ENCODE measurements at regions not wholly inside any gene's neighbourhood (a gene's known extent, or its start where the extent isn't known, plus 50 kb on each side); places are given as distances from the start of the nearest gene placed in this dataset.

DNA sequence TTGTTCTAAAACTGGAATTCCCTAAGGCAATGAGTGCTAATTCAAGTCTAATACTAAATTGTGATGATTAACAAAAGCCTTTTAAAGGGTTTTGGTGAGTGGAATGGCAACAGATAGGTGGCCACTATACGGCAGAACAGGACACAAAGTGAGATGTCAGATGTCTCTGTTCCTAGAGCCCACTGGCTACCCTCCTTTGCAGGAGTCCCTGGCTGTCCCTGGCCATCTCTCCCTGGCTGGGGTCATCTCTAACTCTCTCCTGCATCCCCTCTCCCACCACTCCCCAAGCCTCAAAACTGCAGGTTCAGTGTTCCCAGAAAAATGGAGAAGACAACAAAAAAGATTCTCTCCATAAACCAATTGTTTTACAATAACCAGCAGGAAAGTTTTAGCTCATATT lies 79.2 kb downstream of the MDH1 start:
- BruUV-seq (replicated peaks) = no TSS peak
- no peak overlapping the region for H3K27ac Mint-ChIP-seq (ENCODE audit: unreplicated experiment)
- no peaks in the 10 kb centered on the region for H3K9me3 Mint-ChIP-seq (ENCODE audit: low read depth, unreplicated experiment)

DNA sequence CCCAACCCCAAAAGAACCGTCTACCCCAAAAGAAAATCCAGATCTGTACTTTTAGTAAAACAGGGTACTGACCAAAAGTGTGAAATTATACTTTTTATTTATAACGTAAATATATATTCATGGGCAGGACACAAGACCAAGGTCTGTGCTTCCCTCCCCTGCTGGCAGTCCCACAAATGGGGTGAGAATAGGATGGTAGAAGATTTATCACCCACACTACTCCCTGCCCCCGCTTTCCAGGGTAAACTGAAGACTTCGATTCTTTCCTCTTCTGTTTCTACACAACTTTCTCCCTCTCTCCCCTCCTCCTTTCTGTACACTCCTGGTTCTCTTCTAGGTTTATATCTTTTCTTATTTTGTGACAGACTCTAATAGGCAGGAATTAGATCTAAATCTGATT lies 79.7 kb downstream of the MDH1 start:
- Mint-ChIP-seq H3K9me3 (ENCODE audit: low read depth, unreplicated experiment) (no peaks in the 10 kb centered on the region), H3K4me1 (ENCODE audit: low read depth, unreplicated experiment) (no peaks in the 10 kb centered on the region), H3K27me3 (ENCODE audit: unreplicated experiment) (peaks cover 76% of the 10 kb centered on the region), H3K36me3 (ENCODE audit: insufficient read depth, unreplicated experiment) (no peaks in the 10 kb centered on the region), H3K27ac (ENCODE audit: unreplicated experiment) (no peak overlapping the region), H3K4me3 (ENCODE audit: low read depth, unreplicated experiment) (no peak overlapping the region)
- BruUV-seq (replicated peaks) = no TSS peak
- DNase-seq = no peak
- TF ChIP-seq CTCF (IDR thresholded peaks at IDR 0.05; ENCODE audit: unreplicated experiment) = no peak
- intact Hi-C loops (cut with micrococcal nuclease; ENCODE audit: unreplicated experiment) = no loop called here
- CTCF ChIA-PET = no interaction called here

More for the DNA sequence above, 79.2 kb downstream of the MDH1 start:
- TF ChIP-seq CTCF (IDR thresholded peaks at IDR 0.05; ENCODE audit: unreplicated experiment) = no peak
- Mint-ChIP-seq H3K36me3 (ENCODE audit: insufficient read depth, unreplicated experiment) (no peaks in the 10 kb centered on the region), H3K4me1 (ENCODE audit: low read depth, unreplicated experiment) (no peaks in the 10 kb centered on the region), H3K27me3 (ENCODE audit: unreplicated experiment) (peaks cover 81% of the 10 kb centered on the region), H3K4me3 (ENCODE audit: low read depth, unreplicated experiment) (no peak overlapping the region)
- CTCF ChIA-PET = no interaction called here
- DNase-seq = no peak
- intact Hi-C loops (cut with micrococcal nuclease; ENCODE audit: unreplicated experiment) = no loop called here

DNA sequence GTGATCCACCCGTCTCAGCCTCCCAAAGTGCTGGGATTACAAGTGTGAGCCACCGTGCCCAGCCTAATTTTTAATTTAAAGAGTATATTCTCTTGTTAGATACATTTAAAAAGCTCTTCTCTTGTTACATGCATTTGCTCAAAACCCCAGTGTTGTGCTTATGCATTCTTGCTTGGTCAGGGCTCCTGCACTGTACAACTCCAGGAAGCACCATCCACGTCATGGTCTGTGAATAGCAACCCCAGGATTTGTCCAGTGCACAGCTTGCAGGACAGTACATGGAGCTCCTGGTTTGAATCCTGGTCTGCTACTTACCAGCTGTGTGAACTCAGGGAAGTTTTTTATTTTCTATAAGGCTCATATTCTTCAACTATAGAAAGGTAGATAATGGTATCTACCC lies 80.8 kb downstream of the MDH1 start:
- Mint-ChIP-seq H3K27me3 (ENCODE audit: unreplicated experiment) (peaks cover 67% of the 10 kb centered on the region), H3K9me3 (ENCODE audit: low read depth, unreplicated experiment) (no peaks in the 10 kb centered on the region), H3K4me3 (ENCODE audit: low read depth, unreplicated experiment) (no peak overlapping the region), H3K36me3 (ENCODE audit: insufficient read depth, unreplicated experiment) (no peaks in the 10 kb centered on the region), H3K4me1 (ENCODE audit: low read depth, unreplicated experiment) (no peaks in the 10 kb centered on the region), H3K27ac (ENCODE audit: unreplicated experiment) (no peak overlapping the region)
- intact Hi-C loops (cut with micrococcal nuclease; ENCODE audit: unreplicated experiment) = no loop called here
- DNase-seq = no peak
- BruUV-seq (replicated peaks) = no TSS peak
- CTCF ChIA-PET = no interaction called here
- TF ChIP-seq CTCF (IDR thresholded peaks at IDR 0.05; ENCODE audit: unreplicated experiment) = no peak

DNA sequence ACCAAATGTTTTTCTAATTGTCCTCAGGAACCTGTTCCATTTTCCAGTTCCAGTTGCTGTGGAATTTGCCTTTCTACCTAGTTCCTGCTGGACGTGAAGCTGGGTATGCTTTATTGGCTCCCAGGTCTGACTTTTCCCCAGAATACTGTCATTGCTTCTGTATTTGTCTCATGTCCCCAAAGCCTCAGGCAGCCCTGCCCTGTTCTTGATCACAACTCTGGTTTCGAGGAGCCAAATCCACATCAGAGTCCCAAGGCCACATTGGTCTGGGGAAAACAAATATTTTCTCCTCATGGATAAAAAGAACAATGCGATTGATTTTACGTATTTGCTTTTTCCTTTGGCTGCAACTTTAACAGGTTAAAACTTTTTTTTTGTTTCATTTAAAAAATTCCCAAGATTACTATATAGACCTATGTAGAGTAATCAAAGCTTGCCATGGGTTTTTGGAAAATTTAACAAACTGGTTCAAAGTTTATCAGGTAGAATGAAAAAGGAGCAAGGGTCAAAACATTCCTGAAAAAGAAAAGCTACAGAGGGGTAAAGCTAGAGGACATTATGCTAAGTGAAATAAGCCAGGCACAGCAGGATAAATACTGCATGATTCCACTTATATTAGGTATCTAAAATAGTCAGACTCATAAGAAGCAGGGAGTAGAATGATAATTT lies 85.2 kb downstream of the MDH1 start:
- H3K9me3 Mint-ChIP-seq (ENCODE audit: low read depth, unreplicated experiment) = no peaks in the 10 kb centered on the region
- H3K27me3 Mint-ChIP-seq (ENCODE audit: unreplicated experiment) = peaks cover 37% of the 10 kb centered on the region
- BruUV-seq (replicated peaks) = no TSS peak
- CTCF ChIA-PET = no interaction called here
- DNase-seq = no peak
- H3K36me3 Mint-ChIP-seq (ENCODE audit: insufficient read depth, unreplicated experiment) = no peaks in the 10 kb centered on the region
- no peak for TF ChIP-seq CTCF (IDR thresholded peaks at IDR 0.05; ENCODE audit: unreplicated experiment)
- no peak overlapping the region for H3K27ac Mint-ChIP-seq (ENCODE audit: unreplicated experiment)
- intact Hi-C loops (cut with micrococcal nuclease; ENCODE audit: unreplicated experiment) = no loop called here
- no peaks in the 10 kb centered on the region for H3K4me1 Mint-ChIP-seq (ENCODE audit: low read depth, unreplicated experiment)
- H3K4me3 Mint-ChIP-seq (ENCODE audit: low read depth, unreplicated experiment) = no peak overlapping the region
